ENCODE measurements at regions not wholly inside any gene's neighbourhood (a gene's known extent, or its start where the extent isn't known, plus 50 kb on each side); places are given as distances from the start of the nearest gene placed in this dataset.

- TF ChIP-seq EZH2phosphoT487 (IDR thresholded peaks at IDR 0.05; ENCODE audit: borderline replicate concordance) (no peak), CTCF (conservative IDR thresholded peaks at IDR 0.05; ENCODE audit: low read length) (no peak)
- Histone ChIP-seq H3K79me2 (ENCODE audit: insufficient read depth, low read length) (no peaks in the 10 kb centered on the region), H3K9ac (ENCODE audit: low read depth, low read length, poor library complexity, severe bottlenecking) (no peak overlapping the region), H3K4me2 (ENCODE audit: low read depth, low read length, poor library complexity, severe bottlenecking) (no peak overlapping the region), H3K4me1 (ENCODE audit: insufficient read depth, low read length, poor library complexity, severe bottlenecking) (no peaks in the 10 kb centered on the region), H3K36me3 (ENCODE audit: insufficient read depth, low read length) (no peaks in the 10 kb centered on the region), H3K4me3 (ENCODE audit: low read length, poor library complexity, severe bottlenecking) (no peak overlapping the region), H3K27me3 (ENCODE audit: insufficient read depth, low read length, poor library complexity, severe bottlenecking) (no peaks in the 10 kb centered on the region), H4K20me1 (ENCODE audit: insufficient read depth, low read length, poor library complexity, severe bottlenecking) (no peaks in the 10 kb centered on the region), H3F3A (ENCODE audit: low read depth) (no peaks in the 10 kb centered on the region), H3K9me2 (replicated peaks; ENCODE audit: low read depth, low read length) (no peaks in the 10 kb centered on the region), H2AFZ (ENCODE audit: low read length) (no peak overlapping the region), H3K9me3 (ENCODE audit: insufficient read depth, low read depth, low read length) (no peaks in the 10 kb centered on the region)
Observed at GRCh38 chr2:4962419-4962818, 729.8 kb upstream of the SOX11 start.

GRCh38 chr2:4963106-4963505, 729.1 kb upstream of the SOX11 start:
- Histone ChIP-seq H3K79me2 (ENCODE audit: insufficient read depth, low read length) (no peaks in the 10 kb centered on the region), H3K9ac (ENCODE audit: low read depth, low read length, poor library complexity, severe bottlenecking) (no peak overlapping the region), H3K36me3 (ENCODE audit: insufficient read depth, low read length) (no peaks in the 10 kb centered on the region), H3K4me3 (ENCODE audit: low read length, poor library complexity, severe bottlenecking) (no peak overlapping the region), H3K9me2 (replicated peaks; ENCODE audit: low read depth, low read length) (no peaks in the 10 kb centered on the region), H3K4me2 (ENCODE audit: low read depth, low read length, poor library complexity, severe bottlenecking) (no peak overlapping the region), H3K9me3 (ENCODE audit: insufficient read depth, low read depth, low read length) (no peaks in the 10 kb centered on the region), H4K20me1 (ENCODE audit: insufficient read depth, low read length, poor library complexity, severe bottlenecking) (no peaks in the 10 kb centered on the region), H3F3A (ENCODE audit: low read depth) (no peaks in the 10 kb centered on the region), H3K27me3 (ENCODE audit: insufficient read depth, low read length, poor library complexity, severe bottlenecking) (no peaks in the 10 kb centered on the region), H3K4me1 (ENCODE audit: insufficient read depth, low read length, poor library complexity, severe bottlenecking) (no peaks in the 10 kb centered on the region), H2AFZ (ENCODE audit: low read length) (no peak overlapping the region)
- TF ChIP-seq EZH2phosphoT487 (IDR thresholded peaks at IDR 0.05; ENCODE audit: borderline replicate concordance) (no peak), CTCF (conservative IDR thresholded peaks at IDR 0.05; ENCODE audit: low read length) (no peak)

DNA sequence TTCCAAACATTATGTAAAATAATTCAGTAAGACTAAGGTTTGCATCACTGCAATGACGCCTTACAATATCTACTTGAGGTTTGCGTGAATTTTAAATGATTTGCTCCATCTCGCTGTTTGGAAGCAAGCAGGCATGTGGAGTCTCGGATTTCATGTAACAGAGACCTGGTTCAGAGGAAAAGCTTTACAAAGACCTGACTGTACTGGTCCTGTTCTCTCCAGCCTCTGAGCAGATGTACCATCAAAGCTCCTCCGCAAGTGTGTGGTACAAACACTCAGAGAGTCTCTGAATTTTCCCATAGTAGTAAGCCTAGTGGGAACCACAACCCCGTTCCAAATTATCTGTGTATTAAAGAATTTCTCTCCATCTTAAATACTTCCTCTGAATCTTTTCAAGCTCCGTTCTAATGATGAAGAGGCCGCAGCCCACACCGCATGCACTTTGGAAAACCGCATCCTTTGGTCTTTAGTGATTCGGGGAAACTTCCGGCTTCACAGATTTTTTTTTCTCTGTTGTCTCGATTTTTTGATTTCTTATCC, 728.1 kb upstream of the SOX11 start:
- Histone ChIP-seq H3K9ac (ENCODE audit: low read depth, low read length, poor library complexity, severe bottlenecking) (no peak overlapping the region), H3K9me2 (replicated peaks; ENCODE audit: low read depth, low read length) (no peaks in the 10 kb centered on the region), H3K4me2 (ENCODE audit: low read depth, low read length, poor library complexity, severe bottlenecking) (no peak overlapping the region), H2AFZ (ENCODE audit: low read length) (no peak overlapping the region), H4K20me1 (ENCODE audit: insufficient read depth, low read length, poor library complexity, severe bottlenecking) (no peaks in the 10 kb centered on the region), H3F3A (ENCODE audit: low read depth) (no peaks in the 10 kb centered on the region), H3K4me1 (ENCODE audit: insufficient read depth, low read length, poor library complexity, severe bottlenecking) (no peaks in the 10 kb centered on the region), H3K27me3 (ENCODE audit: insufficient read depth, low read length, poor library complexity, severe bottlenecking) (no peaks in the 10 kb centered on the region), H3K4me3 (ENCODE audit: low read length, poor library complexity, severe bottlenecking) (no peak overlapping the region), H3K79me2 (ENCODE audit: insufficient read depth, low read length) (no peaks in the 10 kb centered on the region), H3K36me3 (ENCODE audit: insufficient read depth, low read length) (no peaks in the 10 kb centered on the region), H3K9me3 (ENCODE audit: insufficient read depth, low read depth, low read length) (no peaks in the 10 kb centered on the region)
- TF ChIP-seq EZH2phosphoT487 (IDR thresholded peaks at IDR 0.05; ENCODE audit: borderline replicate concordance) (no peak), CTCF (conservative IDR thresholded peaks at IDR 0.05; ENCODE audit: low read length) (no peak)
